Activated naive CD8-positive, alpha-beta T cell treated with anti-CD3 and anti-CD28 coated beads, Interleukin-2, amount 10 ng/mL, durations not matched to agents 7 days and 5 days (primary cell): ENCODE measurements at regions not wholly inside any gene's neighbourhood (a gene's known extent, or its start where the extent isn't known, plus 50 kb on each side); places are given as distances from the start of the nearest gene placed in this dataset.

Experiments
- ATAC-seq: fragments of 150-1000 bp; cut with Tn5 transposase; one replicate; pipeline ENCODE4 v1.10.0; 2021; ENCODE audit warnings: low read depth, moderate library complexity
- POLR2A ChIA-PET: fragments of 350-600 bp; sonication (Branson Sonifier 250); formaldehyde crosslinking; loops from one replicate; lab custom pipeline; 2021; ENCODE audit warnings: antibody characterized with exemption; lab: Charles Lee
- DNase-seq: peaks from one replicate; pipeline ENCODE4 v3.0.0; 2021
- H3K27ac Mint-ChIP-seq: one replicate; pipeline ENCODE4 v1.8.0; 2022; ENCODE audit warnings: mild to moderate bottlenecking, mixed read lengths
- H3K27me3 Mint-ChIP-seq: one replicate; pipeline ENCODE4 v1.8.0; 2022; ENCODE audit warnings: mild to moderate bottlenecking, moderate library complexity, mixed read lengths
- H3K36me3 Mint-ChIP-seq: one replicate; pipeline ENCODE4 v1.8.0; 2021; ENCODE audit warnings: mild to moderate bottlenecking, mixed read lengths
- H3K4me1 Mint-ChIP-seq: one replicate; pipeline ENCODE4 v1.8.0; 2021; ENCODE audit warnings: mixed read lengths
- H3K4me3 Mint-ChIP-seq: one replicate; pipeline ENCODE4 v1.8.0; 2022; ENCODE audit warnings: mild to moderate bottlenecking, moderate library complexity, mixed read lengths
- H3K9me3 Mint-ChIP-seq: one replicate; pipeline ENCODE4 v1.8.0; 2021; ENCODE audit warnings: mixed read lengths

DNA sequence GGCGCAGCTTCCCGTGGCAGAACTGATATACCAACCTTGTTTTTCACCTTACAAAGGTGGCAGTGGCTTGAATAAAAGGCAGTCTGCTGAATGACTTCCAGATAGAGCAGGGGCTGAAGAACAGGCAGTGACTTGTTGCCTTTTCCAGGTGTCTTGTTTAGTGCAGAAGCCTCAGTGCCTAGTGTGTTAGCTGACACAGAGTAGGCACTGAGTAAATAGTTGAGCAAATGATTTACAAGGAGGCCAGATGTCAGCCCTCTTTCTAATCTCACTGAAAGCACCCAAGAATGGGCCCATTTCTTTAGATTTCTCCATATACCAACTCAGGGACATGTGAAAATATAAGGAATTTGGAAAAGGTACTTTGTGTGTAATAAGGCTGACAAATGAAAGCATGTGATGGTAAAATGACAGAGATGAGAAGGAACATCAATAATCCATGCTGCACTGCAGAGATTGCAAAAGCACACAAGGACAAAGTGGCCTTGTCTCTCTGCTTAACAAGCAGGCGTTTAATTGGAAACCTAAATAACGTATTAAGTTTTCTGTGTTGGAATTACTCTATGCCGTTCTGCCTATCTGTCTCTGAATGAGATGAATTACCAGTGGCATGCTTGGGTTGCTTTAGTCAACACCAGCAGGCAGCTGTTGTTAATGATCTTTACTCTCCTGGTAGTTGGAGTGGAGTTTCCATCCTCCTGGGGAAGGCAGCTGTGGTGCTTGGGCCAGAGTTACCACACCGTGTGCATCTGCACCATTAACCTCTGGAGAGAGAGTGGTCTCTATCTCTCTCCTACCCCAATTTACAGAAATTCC lies 360.1 kb upstream of the C9orf72 start:
- no peak for DNase-seq
- H3K9me3 Mint-ChIP-seq = peaks cover 1% of the 10 kb centered on the region
- ATAC-seq = no peak
- no peak overlapping the region for H3K4me3 Mint-ChIP-seq
- no peak overlapping the region for H3K27ac Mint-ChIP-seq
- H3K36me3 Mint-ChIP-seq = no peaks in the 10 kb centered on the region
- POLR2A ChIA-PET = no interaction called here
- no peaks in the 10 kb centered on the region for H3K27me3 Mint-ChIP-seq
- no peaks in the 10 kb centered on the region for H3K4me1 Mint-ChIP-seq

DNA sequence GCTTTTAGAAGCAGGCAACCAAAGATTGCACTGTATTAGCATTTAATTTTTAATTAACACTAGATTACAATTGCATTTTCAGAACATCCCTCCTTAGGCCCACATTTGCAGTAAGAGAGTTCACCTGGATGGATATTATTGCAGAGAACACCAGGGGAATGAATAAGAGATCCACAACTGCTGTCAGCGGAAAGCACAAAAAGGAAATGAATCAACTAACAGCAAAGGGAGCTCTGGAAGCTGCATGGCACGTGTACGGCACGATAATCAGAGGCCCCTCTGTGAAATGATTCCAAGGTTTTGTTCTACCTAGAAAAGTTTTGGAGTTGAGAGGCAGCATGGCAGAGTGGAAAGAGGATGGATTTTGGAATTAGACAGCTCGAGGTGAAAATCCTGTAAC lies 361.2 kb upstream of the C9orf72 start:
- Mint-ChIP-seq H3K4me3 (no peak overlapping the region), H3K4me1 (no peaks in the 10 kb centered on the region), H3K27ac (no peak overlapping the region), H3K9me3 (peaks cover 1% of the 10 kb centered on the region), H3K36me3 (no peaks in the 10 kb centered on the region), H3K27me3 (no peaks in the 10 kb centered on the region)
- ATAC-seq (no peak), DNase-seq (no peak)
- POLR2A ChIA-PET = no interaction called here

DNA sequence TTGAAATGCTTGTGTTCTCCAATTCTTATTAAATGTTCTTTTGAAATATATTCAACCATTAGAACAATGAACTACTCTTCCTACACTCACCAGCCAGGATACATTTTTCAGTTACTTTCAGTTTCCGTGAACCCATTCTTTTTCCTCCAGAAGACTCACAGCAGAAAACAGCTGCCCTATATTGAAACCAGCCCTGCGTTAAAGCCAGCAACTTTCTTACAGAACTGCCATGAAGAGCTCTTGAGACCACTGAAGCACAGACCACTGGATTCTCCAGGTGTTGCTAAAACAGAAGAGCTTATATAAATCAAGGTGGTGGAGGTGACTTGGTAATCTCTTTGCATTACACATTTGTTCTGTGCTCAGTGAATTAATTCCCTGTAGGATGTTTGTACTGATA lies 365.9 kb upstream of the C9orf72 start:
- no peaks in the 10 kb centered on the region for H3K36me3 Mint-ChIP-seq
- H3K27ac Mint-ChIP-seq = no peak overlapping the region
- peaks cover 1% of the 10 kb centered on the region for H3K9me3 Mint-ChIP-seq
- ATAC-seq = no peak
- no peaks in the 10 kb centered on the region for H3K27me3 Mint-ChIP-seq
- H3K4me1 Mint-ChIP-seq = no peaks in the 10 kb centered on the region
- H3K4me3 Mint-ChIP-seq = no peak overlapping the region
- DNase-seq = no peak
- POLR2A ChIA-PET = no interaction called here

DNA sequence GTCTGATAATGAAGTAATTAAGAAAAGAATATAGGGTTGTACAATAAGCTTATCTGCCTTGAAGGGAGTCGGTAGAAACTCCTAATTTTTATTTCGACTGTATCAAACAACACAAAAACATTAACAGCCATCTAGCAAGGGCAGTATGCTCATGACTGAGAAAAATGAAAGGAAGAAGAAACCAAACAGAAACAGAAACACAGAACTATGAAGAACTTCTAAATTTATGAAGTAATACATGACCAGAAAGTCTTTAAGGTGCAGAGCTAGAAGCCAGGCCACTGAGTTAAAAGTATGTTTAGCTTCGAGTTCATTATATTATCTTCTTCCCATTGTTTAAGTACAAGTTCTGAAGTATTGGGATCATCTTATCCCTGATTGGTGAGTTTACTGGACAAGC lies 367.3 kb upstream of the C9orf72 start:
- H3K36me3 Mint-ChIP-seq = no peaks in the 10 kb centered on the region
- ATAC-seq (no peak), DNase-seq (no peak)
- POLR2A ChIA-PET = no interaction called here
- no peak overlapping the region for H3K4me3 Mint-ChIP-seq
- no peaks in the 10 kb centered on the region for H3K4me1 Mint-ChIP-seq
- no peaks in the 10 kb centered on the region for H3K27me3 Mint-ChIP-seq
- H3K9me3 Mint-ChIP-seq = peaks cover 1% of the 10 kb centered on the region
- no peak overlapping the region for H3K27ac Mint-ChIP-seq

DNA sequence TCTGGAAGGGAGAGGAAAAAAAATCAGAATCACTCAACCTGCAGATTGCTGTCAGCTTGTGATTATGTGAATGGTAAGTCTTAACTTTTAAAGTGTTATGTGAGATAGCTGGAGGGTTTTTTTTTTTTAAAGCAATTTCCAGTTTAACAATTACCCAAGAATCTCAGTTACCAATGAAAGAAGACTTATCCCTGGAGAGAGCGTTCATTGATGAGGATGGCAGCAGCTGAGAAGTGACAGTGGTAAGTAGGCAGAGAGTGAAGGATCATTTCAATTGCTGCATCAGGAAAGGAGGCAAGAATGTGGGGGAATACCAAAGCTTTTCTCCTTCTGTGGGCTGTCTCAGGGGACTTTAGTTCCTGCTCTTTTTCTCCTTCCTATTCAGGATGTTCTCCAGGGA lies 370.2 kb upstream of the C9orf72 start:
- ATAC-seq = no peak

DNA sequence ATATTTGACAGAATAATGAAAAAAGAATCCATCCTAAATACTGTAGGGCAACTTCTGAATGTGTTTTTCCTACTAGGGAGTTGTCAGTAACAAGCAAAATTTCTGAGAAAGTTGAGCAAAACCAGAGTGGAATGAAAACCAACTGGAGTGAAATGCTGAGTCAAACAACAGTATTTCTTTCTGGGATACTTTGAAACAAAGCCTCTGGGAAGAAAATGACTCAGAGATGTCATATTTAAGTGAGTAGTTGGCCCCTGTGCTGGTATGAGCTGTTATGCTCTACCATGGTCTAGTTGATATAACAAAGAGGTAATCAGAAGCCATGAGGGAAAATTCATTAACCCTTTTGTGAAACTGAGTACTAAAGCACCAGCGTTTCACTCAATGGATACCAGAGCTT lies 372.1 kb upstream of the C9orf72 start:
- POLR2A ChIA-PET = no interaction called here
- H3K9me3 Mint-ChIP-seq = peaks cover 3% of the 10 kb centered on the region
- no peak overlapping the region for H3K27ac Mint-ChIP-seq
- H3K4me3 Mint-ChIP-seq = no peak overlapping the region
- no peaks in the 10 kb centered on the region for H3K36me3 Mint-ChIP-seq
- H3K4me1 Mint-ChIP-seq = no peaks in the 10 kb centered on the region
- DNase-seq (no peak), ATAC-seq (no peak)
- no peaks in the 10 kb centered on the region for H3K27me3 Mint-ChIP-seq

More for the DNA sequence above, 370.2 kb upstream of the C9orf72 start:
- no peaks in the 10 kb centered on the region for H3K27me3 Mint-ChIP-seq
- H3K4me3 Mint-ChIP-seq = no peak overlapping the region
- no peaks in the 10 kb centered on the region for H3K36me3 Mint-ChIP-seq
- no peak for DNase-seq
- H3K27ac Mint-ChIP-seq = no peak overlapping the region
- peaks cover 3% of the 10 kb centered on the region for H3K9me3 Mint-ChIP-seq
- POLR2A ChIA-PET = interaction anchor here (0.7 kb wide), 1 partner anchor 454 kb away, joined by 5 read pairs; no protein-coding TSS in a partner anchor
- no peaks in the 10 kb centered on the region for H3K4me1 Mint-ChIP-seq

DNA sequence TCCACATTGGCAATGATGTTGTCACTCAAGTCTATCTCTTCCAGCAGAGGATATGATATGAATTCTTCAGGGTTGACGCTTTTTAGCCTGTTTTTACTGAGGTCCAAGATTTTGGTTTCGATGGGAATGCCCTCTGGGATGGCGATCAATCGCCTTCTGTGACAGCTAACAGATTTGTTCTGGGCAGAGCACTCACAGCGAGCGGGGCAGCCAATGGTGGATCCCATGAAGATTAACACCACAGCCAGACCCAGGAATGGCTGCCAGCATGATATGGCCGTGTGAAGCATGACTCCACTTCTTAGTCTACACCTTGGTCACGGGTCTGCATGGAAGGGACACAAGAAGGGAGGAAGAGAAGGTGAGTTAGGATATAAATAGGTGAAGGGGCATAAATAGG lies 377.1 kb upstream of the C9orf72 start:
- DNase-seq = no peak
- no peak overlapping the region for H3K27ac Mint-ChIP-seq
- POLR2A ChIA-PET = no interaction called here
- no peaks in the 10 kb centered on the region for H3K4me1 Mint-ChIP-seq
- ATAC-seq = no peak
- H3K36me3 Mint-ChIP-seq = no peaks in the 10 kb centered on the region
- peaks cover 4% of the 10 kb centered on the region for H3K9me3 Mint-ChIP-seq
- peaks cover 2% of the 10 kb centered on the region for H3K27me3 Mint-ChIP-seq
- no peak overlapping the region for H3K4me3 Mint-ChIP-seq

DNA sequence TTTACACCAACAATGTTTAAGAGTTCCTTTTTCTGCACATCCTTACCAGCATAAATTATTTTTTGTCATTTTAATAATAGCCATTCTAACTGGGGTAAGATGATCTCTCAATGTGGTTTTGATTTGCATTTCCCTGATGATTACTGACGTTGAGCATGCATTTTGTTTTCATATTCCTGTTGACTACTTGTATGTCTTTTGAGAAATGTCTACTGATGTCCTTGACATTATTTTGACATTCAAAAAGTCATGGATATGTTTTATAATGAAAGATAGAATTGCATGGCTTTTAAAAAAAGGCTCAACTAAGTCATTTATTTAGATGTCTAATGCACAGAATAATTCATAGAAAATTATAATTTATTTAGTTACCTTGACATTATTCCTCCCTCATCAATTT lies 381.6 kb upstream of the C9orf72 start:
- Mint-ChIP-seq H3K9me3 (peaks cover 1% of the 10 kb centered on the region), H3K4me3 (no peak overlapping the region), H3K27me3 (peaks cover 2% of the 10 kb centered on the region), H3K36me3 (no peaks in the 10 kb centered on the region), H3K27ac (no peak overlapping the region), H3K4me1 (no peaks in the 10 kb centered on the region)
- POLR2A ChIA-PET = no interaction called here
- DNase-seq (no peak), ATAC-seq (no peak)

DNA sequence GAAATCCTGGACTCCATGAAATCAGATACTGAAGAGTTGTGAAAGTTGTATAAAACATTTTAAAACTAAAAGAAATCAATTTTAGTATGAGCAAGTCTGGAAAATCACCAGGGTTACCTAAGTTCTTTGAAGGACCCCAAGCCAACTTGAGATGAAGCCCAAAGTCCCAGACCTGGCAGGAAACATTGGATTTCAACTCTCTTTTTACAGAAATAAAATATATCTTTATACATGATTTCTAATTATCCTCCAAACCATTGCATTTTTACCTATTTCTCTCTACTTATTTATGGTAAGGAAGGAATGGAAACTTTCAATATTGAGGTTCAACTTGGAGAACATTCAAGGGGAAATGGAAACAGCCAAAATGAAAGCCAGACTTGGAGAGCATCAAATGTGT lies 390.6 kb upstream of the C9orf72 start:
- Mint-ChIP-seq H3K9me3 (no peaks in the 10 kb centered on the region), H3K4me1 (no peaks in the 10 kb centered on the region), H3K4me3 (no peak overlapping the region), H3K27me3 (no peaks in the 10 kb centered on the region), H3K27ac (no peak overlapping the region), H3K36me3 (no peaks in the 10 kb centered on the region)
- ATAC-seq = no peak
- no peak for DNase-seq
- POLR2A ChIA-PET = no interaction called here

DNA sequence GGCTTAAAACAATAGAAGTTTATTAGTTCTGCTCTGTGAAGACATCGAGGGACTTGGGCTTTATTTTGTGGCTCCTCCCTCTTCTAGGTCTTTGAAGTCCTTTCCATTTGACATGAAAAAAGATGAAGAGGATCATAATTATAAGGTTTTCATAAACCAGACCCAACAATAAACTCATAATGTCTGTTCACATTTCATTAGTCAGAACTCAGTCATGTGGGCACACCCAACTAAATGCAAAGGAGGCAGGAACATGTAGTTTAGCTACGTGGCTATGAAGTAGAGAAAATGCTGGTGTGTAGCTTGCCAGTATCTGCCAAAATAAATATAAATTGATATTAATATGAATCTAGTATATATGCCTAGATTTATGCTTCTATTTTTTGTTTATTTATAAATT lies 393.9 kb upstream of the C9orf72 start:
- Mint-ChIP-seq H3K36me3 (no peaks in the 10 kb centered on the region), H3K27me3 (no peaks in the 10 kb centered on the region), H3K9me3 (no peaks in the 10 kb centered on the region), H3K4me3 (no peak overlapping the region), H3K4me1 (no peaks in the 10 kb centered on the region), H3K27ac (no peak overlapping the region)
- POLR2A ChIA-PET = no interaction called here
- no peak for DNase-seq
- ATAC-seq = no peak

DNA sequence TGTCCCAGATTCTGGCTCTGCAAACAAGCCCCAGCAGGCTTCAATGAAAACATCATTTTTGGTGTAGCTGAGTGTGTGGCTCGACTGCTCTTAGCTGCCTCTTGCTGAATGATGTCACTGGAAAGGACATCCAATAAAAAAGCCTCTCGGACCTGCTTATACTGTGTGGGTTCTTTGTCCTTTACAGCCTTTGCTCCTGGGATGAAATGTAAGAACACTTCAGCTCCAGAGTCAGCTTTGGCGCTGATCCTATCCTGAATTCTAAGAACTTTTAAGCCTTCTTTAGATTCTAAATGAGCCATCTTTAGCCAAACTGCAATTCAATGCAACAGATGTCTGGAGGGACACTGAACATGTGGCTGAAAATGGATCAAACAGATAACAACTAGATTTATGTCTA lies 404.6 kb upstream of the C9orf72 start:
- POLR2A ChIA-PET = no interaction called here
- ATAC-seq (no peak), DNase-seq (no peak)
- Mint-ChIP-seq H3K27me3 (no peaks in the 10 kb centered on the region), H3K9me3 (no peaks in the 10 kb centered on the region), H3K4me3 (no peak overlapping the region), H3K4me1 (no peaks in the 10 kb centered on the region), H3K27ac (no peak overlapping the region), H3K36me3 (no peaks in the 10 kb centered on the region)

DNA sequence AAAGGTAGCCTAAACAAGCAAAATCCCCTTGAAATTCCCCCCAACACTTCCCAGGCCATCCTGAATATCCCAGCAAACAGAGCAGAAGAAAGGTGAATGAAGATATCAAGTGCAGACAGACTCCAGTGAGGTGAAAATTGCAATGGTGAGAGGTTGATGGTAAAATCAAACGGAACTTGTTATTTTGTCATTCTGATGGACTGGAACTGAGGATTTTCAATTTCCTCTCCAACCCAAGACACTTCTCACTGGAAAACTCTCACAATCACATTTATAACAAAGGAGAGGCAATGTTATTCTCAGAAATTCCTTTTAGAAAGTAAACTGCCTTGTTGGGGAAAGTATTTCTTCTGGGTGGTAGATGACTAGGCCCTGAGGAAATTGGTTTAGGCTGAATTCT lies 412.4 kb upstream of the C9orf72 start:
- Mint-ChIP-seq H3K27ac (no peak overlapping the region), H3K4me1 (no peaks in the 10 kb centered on the region), H3K27me3 (no peaks in the 10 kb centered on the region), H3K9me3 (peaks cover 3% of the 10 kb centered on the region), H3K36me3 (no peaks in the 10 kb centered on the region), H3K4me3 (no peak overlapping the region)
- ATAC-seq (no peak), DNase-seq (no peak)
- POLR2A ChIA-PET = no interaction called here

DNA sequence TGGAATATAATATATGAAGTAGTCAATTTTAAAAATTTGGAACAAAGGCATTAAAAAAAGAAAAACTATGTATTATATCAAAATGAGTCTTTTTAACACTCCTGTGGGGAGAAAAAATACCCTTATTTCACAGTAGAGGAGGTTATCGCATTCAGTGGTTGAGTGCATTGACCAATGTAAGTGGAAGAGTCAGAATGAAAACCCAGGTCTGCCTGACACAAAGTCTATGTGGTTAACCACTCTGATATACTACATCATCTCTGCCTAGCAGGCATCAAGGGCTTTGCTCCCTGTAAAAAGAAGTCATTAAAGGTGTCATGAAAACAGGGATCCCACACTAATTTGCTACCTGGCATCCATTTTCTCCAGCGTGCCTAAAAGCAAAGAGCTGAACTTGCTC lies 417.2 kb upstream of the C9orf72 start:
- no peaks in the 10 kb centered on the region for H3K4me1 Mint-ChIP-seq
- no peak for DNase-seq
- peaks cover 3% of the 10 kb centered on the region for H3K9me3 Mint-ChIP-seq
- H3K4me3 Mint-ChIP-seq = no peak overlapping the region
- no peak for ATAC-seq
- H3K27ac Mint-ChIP-seq = no peak overlapping the region
- H3K36me3 Mint-ChIP-seq = no peaks in the 10 kb centered on the region
- no peaks in the 10 kb centered on the region for H3K27me3 Mint-ChIP-seq
- POLR2A ChIA-PET = no interaction called here

DNA sequence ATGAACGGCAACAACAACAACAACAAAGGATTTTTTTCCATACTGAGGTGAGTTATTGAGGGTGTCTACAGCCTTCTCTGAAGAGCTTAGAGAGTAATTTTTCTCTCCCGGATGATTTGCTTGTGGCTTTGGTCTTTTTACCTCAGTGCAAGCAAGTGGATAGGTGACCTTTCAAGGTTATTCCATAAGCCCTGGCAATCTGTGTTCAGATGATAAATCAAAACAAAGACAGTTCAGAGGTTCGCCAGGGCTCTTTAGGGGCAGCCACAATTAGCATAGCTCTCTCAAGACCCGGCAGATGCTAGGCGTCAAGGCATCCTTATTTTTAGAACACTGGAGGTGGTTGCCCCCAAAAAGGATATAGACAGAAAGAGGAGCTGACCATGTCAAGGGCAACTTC lies 417.9 kb upstream of the C9orf72 start:
- Mint-ChIP-seq H3K4me3 (no peak overlapping the region), H3K9me3 (peaks cover 3% of the 10 kb centered on the region), H3K4me1 (no peaks in the 10 kb centered on the region), H3K27me3 (no peaks in the 10 kb centered on the region), H3K27ac (no peak overlapping the region), H3K36me3 (no peaks in the 10 kb centered on the region)
- ATAC-seq (no peak), DNase-seq (no peak)
- POLR2A ChIA-PET = no interaction called here
